Peyer's patch (tissue), 4 donors: ENCODE measurements at regions not wholly inside any gene's neighbourhood (a gene's known extent, or its start where the extent isn't known, plus 50 kb on each side); places are given as distances from the start of the nearest gene placed in this dataset.

Experiments
- DNase-seq, 3 donors: peaks; one replicate each; pipeline ENCODE4 v3.0.0-alpha.2; 2017 to 2019
- H3K27ac ChIP-seq, 4 donors: fragments of 200-600 bp; sonication (generic); one replicate each; pipeline ENCODE4 v1.5.1; 2016 to 2019
- H3K27me3 ChIP-seq, 2 donors: fragments of 200-600 bp; sonication (generic); one replicate each; pipeline ENCODE4 v1.5.1; 2019
- H3K36me3 ChIP-seq, 3 donors: fragments of 200-600 bp; sonication (generic); one replicate each; pipeline ENCODE4 v1.5.1; 2016 to 2019
- H3K4me1 ChIP-seq, 4 donors: fragments of 200-600 bp; sonication (generic); one replicate each; pipeline ENCODE4 v1.5.1; 2016 to 2019
- H3K4me3 ChIP-seq, 4 donors: fragments of 200-600 bp; sonication (generic); 1 replicate in 3 of 4; 2 replicates in 1 of 4; pipeline ENCODE4 v1.5.1; 2016 to 2019; ENCODE audit warnings: mild to moderate bottlenecking in 1 of 4
- H3K9me3 ChIP-seq, 4 donors: fragments of 200-600 bp; sonication (generic); one replicate each; pipeline ENCODE4 v1.5.1; 2016 to 2019; ENCODE audit warnings: mild to moderate bottlenecking in 1 of 4
- CTCF ChIP-seq, 6 experiments: fragments of 450-650 bp in 4 of 6; fragments of 200-600 bp in 2 of 6; sonication (generic) in 1 of 6; IDR thresholded peaks; one replicate each; pipeline ENCODE4 v1.5.1; 2017 to 2019; ENCODE audit warnings: antibody characterized with exemption in 6 of 6, mild to moderate bottlenecking in 3 of 6, moderate library complexity in 1 of 6
- POLR2A ChIP-seq, 2 donors: fragments of 450-650 bp; IDR thresholded peaks; one replicate each; pipeline ENCODE4 v1.5.1; 2017; ENCODE audit warnings: antibody characterized with exemption in 2 of 2, mild to moderate bottlenecking in 2 of 2, moderate library complexity in 2 of 2
- small RNA-seq, 2 donors: library from RNA; depleted of rRNA; stranded (forward); fragments of <200 nt; gene quantifications; one replicate each; pipeline ENCODE3, GENCODE V24; 2016

- H3K9me3 ChIP-seq: no peaks in the 10 kb centered on the region
- H3K36me3 ChIP-seq: no peaks in the 10 kb centered on the region
- H3K4me3 ChIP-seq: no peak overlapping the region
Observed at GRCh38 chr6:90643381-90643780, 56.5 kb upstream of the MAP3K7 start.

GRCh38 chr6:90637320-90637719 is 50.4 kb upstream of the MAP3K7 start:
- no peaks in the 10 kb centered on the region for H3K36me3 ChIP-seq
- H3K27me3 ChIP-seq: no peaks in the 10 kb centered on the region
- H3K9me3 ChIP-seq: peaks cover 0 to 8% (median 0%) of the 10 kb centered on the region in 4 donors
- H3K4me1 ChIP-seq: no peaks in the 10 kb centered on the region
- TF ChIP-seq POLR2A (IDR thresholded peaks at IDR 0.05): no peak
- no peak for TF ChIP-seq CTCF (IDR thresholded peaks at IDR 0.05)
- H3K4me3 ChIP-seq: no peak overlapping the region
- H3K27ac ChIP-seq: no peak overlapping the region
- DNase-seq: no peak

More at GRCh38 chr6:90643381-90643780, 56.5 kb upstream of the MAP3K7 start:
- no peak for TF ChIP-seq POLR2A (IDR thresholded peaks at IDR 0.05)
- no peak for TF ChIP-seq CTCF (IDR thresholded peaks at IDR 0.05)
- Histone ChIP-seq H3K4me1 (no peaks in the 10 kb centered on the region), H3K27me3 (no peaks in the 10 kb centered on the region), H3K27ac (no peak overlapping the region)
- DNase-seq: no peak

Small RNAs in the stretch of these regions (small RNA-seq; reads per million reads assigned to genes)
- gene MIR4643: 0 reads per million in 2 donors
- gene MTATP6P25: 0 to 0.06 reads per million in 2 donors
- 0 reads per million in 2 donors for gene MTCO1P56
- gene MTND4LP19: 0 reads per million in 2 donors
- 0 reads per million in 2 donors for gene RF00012
- 0 reads per million in 2 donors for gene RN7SL415P
